GM19438 (cell line): ENCODE measurements at regions not wholly inside any gene's neighbourhood (a gene's known extent, or its start where the extent isn't known, plus 50 kb on each side); places are given as distances from the start of the nearest gene placed in this dataset.
A peak's percentile ranks its signal among the peaks of the same experiment; 100 is the strongest.
"Not testable (repeated sequence)": the region's sequence is repeated elsewhere in the genome, so short reads cannot be mapped to it uniquely, and the experiment has no call there.

Experiments used
- ATAC-seq: cut with Tn5 transposase; IDR thresholded peaks from one replicate; pipeline ENCODE4 v1.9.1; 2021; ENCODE audit warnings: low read depth; ENCODE audit not compliant: unreplicated experiment

GRCh38 chr1:166488327-166488726, 321.5 kb upstream of the FAM78B start:
- no peak for ATAC-seq

DNA sequence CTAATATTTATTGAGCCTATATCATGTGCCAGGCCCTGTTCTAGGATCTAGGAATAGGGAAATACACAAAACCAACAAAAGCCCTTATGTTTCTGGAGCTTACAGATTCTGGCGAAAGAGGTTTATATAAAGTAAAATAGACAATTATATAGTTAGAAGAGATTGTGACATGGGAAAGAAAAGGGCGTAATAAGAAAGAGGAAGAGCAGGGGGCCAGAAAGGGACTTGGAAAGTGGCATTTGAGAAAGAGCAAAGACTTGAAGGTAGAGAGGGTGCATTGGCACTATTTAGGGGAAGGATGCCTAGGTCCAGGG, 322.5 kb upstream of the FAM78B start:
- ATAC-seq: no peak

- ATAC-seq: peak; percentile 89
Measured at GRCh38 chr1:166489670-166490436, 323.1 kb upstream of the FAM78B start.

- ATAC-seq: no peak
Measured at GRCh38 chr1:166490437-166490991, 323.7 kb upstream of the FAM78B start.

DNA sequence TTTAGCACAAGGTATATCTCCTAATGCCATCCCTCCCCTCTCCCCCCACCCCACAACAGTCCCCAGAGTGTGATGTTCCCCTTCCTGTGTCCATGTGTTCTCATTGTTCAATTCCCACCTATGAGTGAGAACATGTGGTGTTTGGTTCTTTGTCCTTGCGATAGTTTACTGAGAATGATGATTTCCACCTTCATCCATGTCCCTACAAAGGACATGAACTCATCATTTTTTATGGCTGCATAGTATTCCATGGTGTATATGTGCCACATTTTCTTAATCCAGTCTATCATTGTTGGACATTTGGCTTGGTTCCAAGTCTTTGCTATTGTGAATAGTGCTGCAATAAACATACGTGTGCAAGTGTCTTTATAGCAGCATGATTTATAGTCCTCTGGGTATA, 327.0 kb upstream of the FAM78B start:
- ATAC-seq: not testable (repeated sequence)

DNA sequence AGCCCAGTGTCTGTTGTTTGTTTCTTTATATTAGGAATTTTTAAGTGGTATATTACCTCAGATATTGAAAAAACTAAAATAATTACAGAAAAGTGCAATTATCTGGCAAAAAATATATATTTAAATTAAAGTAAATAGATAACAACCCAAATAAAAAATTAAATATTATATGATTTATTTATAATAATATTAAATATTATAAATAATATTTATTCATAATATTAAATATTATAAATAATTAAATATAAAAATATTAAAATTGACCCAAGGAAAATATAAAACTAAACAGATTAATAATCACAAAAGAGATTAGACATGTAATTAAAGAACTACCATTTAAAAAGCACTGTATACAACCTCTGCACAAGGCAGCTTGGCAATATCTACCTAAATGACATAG, 331.9 kb upstream of the POGK start:
- no peak for ATAC-seq

- no peak for ATAC-seq
Measured at GRCh38 chr1:166511761-166512160, 327.5 kb upstream of the POGK start.

DNA sequence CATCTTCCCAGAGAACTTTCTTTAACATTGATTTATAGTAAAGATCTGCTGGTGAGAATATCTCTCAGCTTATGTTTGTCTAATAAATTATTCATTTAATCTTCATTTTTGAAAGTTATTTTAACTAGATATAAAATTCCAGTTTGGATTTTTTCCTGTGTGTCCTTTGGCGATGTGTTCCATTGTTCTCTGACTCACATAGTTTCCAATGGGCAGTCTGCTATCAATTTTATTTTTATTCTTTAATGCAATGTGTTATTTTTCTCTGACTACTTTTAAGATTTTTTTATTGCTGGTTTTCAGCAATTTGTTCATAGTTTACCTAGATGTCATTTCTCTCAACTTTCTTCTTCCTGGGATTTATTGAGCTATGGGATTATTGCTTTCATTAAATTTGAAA, 325.2 kb upstream of the POGK start:
- ATAC-seq: no peak

DNA sequence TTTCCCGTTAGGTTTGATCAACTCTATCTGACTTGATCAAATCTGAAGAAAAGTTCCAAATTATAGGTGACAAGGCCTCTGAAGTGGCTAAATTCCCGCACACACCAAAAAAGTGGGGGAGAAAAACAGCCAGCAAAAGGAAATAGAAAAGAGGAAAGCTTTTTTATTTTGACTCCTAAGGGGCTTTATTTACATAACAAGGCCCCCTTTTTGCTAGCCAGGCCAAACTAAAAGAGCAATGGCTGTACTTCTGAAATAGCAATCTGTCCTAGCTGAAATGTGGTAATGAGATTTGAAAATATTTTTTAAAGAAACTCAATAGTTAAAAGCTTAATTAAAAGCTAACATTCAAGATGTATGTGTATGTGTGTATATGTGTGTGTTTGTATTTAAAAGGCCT, 311.5 kb upstream of the POGK start:
- no peak for ATAC-seq

DNA sequence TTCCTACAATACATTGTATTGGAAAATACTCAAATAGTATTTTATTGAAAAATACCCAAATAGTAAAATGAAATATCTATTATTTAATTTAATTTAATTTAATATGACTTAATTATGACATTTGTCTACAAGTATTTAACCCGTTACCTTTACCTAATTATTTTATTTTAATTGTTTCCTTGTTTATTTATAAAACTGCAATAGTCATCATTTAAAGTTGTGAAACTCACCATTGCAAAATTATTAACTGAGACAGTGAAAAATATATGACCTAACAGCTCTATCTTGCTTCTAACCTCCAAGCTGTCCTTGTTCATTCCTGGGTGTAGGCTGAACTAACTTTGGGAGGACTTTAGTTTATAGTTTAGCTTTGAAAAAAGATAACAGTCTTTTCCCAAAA, 300.6 kb upstream of the POGK start:
- ATAC-seq: no peak

- ATAC-seq: no peak
Measured at GRCh38 chr1:166544036-166544435, 295.2 kb upstream of the POGK start.

DNA sequence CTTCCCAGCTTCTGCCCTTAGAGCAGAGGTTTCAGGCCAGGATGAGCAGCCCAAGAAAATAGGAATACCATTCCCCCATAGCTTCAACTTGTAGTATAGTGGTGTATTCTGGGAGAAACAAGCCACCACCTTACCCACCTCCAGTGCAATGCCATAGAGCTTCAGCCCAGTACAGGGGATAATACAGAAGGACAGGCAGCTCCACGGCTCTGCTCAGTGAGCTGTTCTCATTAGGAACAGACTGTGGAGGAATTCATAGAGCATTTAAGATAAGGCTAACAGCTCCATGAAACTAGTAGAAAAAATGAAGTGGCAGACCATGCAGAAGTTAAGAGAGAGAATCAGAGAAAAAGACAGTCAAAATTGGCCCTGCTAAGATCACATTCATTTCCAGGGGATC, 294.7 kb upstream of the POGK start:
- no peak for ATAC-seq

DNA sequence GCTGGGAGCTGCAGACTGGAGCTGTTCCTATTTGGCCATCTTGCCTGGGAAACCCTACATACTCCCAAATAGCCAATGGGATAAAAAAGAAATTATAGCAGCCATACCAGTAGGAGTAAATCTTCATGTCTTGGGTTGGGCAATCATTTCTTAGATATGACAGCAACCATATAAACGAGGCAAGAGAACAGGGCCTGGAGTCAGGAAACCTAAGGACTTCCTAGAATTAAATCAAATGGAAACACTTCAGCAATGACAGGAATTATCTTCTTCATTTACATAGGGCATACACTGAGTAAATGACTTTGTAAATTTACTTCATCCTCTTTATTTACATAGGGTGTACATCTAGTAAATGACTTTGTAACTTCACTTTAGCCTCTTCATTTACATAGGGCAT, 286.6 kb upstream of the POGK start:
- ATAC-seq: no peak

GRCh38 chr1:166570954-166571353, 268.3 kb upstream of the POGK start:
- ATAC-seq: no peak

GRCh38 chr1:166573199-166573598, 266.1 kb upstream of the POGK start:
- ATAC-seq: no peak

GRCh38 chr1:166579557-166580501, 259.4 kb upstream of the POGK start:
- no peak for ATAC-seq

- no peak for ATAC-seq
Measured at GRCh38 chr1:166588741-166589140, 250.5 kb upstream of the POGK start.

DNA sequence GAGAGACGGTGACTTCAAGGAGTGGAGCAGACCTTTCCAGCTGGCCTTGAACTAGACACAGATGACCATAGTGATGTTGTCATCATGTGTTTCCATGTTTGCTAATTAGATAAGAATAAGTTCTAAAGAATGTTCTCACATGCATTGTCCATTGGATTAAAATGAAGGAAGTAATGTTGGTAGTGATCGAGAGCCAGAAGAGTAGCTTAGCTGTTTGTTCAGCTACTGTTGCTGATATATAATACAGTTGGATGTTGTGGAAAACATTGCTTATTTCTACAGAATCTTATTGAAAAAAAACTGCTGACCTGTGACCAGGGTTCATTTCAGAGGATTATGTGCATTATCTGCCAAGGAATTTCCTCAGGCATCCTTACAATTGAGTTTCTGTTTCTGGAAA, 249.1 kb upstream of the POGK start:
- no peak for ATAC-seq

DNA sequence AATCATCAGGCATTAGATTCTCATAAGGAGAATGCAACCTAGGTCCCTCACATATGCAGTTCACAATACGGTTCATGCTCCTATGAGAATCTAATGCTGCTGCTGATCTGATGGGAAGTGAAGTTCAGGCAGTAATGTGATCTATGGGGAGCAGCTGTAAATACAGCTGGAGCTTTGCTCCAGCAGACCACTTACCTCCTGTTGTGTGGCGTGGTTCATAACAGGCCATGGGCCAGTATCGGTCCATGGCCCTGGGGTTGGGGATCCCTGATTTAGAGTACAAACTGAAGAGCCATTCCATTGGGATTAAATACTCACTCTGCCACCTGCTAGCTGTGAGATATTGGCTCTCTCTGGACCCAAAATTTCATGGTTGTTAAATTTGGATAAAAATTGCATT, 244.6 kb upstream of the POGK start:
- ATAC-seq: no peak

- ATAC-seq: no peak
Measured at GRCh38 chr1:166597516-166597915, 241.8 kb upstream of the POGK start.

GRCh38 chr1:166600574-166600973, 238.7 kb upstream of the POGK start:
- ATAC-seq: no peak
